GM18498 (cell line): ENCODE measurements at regions not wholly inside any gene's neighbourhood (a gene's known extent, or its start where the extent isn't known, plus 50 kb on each side); places are given as distances from the start of the nearest gene placed in this dataset.

Experiments used
- ATAC-seq: cut with Tn5 transposase; IDR thresholded peaks from one replicate; pipeline ENCODE4 v1.9.1; 2021; ENCODE audit warnings: mild to moderate bottlenecking, moderate library complexity; ENCODE audit not compliant: unreplicated experiment

- peak; percentile 74 for ATAC-seq
Measured at GRCh38 chr14:58812050-58812910, 174.5 kb downstream of the DACT1 start.

GRCh38 chr14:58813745-58814144, 176.0 kb downstream of the DACT1 start:
- ATAC-seq = no peak

GRCh38 chr14:58814466-58814865, 176.7 kb downstream of the DACT1 start:
- ATAC-seq = no peak

GRCh38 chr14:58815161-58815701, 177.5 kb downstream of the DACT1 start:
- ATAC-seq = no peak

GRCh38 chr14:58815794-58816193, 178.0 kb downstream of the DACT1 start:
- no peak for ATAC-seq

GRCh38 chr14:58816416-58817115, 178.8 kb downstream of the DACT1 start:
- ATAC-seq = no peak

GRCh38 chr14:58817846-58818245, 180.1 kb downstream of the DACT1 start:
- no peak for ATAC-seq

GRCh38 chr14:58820032-58820431, 182.3 kb downstream of the DACT1 start:
- ATAC-seq = no peak

- no peak for ATAC-seq
Measured at GRCh38 chr14:58821421-58821820, 183.7 kb downstream of the DACT1 start.

GRCh38 chr14:58822856-58823255, 185.1 kb downstream of the DACT1 start:
- ATAC-seq = no peak

- ATAC-seq = no peak
Measured at GRCh38 chr14:58823312-58823711, 185.6 kb downstream of the DACT1 start.

- no peak for ATAC-seq
Measured at GRCh38 chr14:58824106-58824505, 186.3 kb downstream of the DACT1 start.

- ATAC-seq = no peak
Measured at GRCh38 chr14:58824796-58825195, 187.0 kb downstream of the DACT1 start.

GRCh38 chr14:58825606-58826005, 187.8 kb downstream of the DACT1 start:
- ATAC-seq = no peak

- no peak for ATAC-seq
Measured at GRCh38 chr14:58826845-58827686, 189.3 kb downstream of the DACT1 start.

GRCh38 chr14:58828298-58828697, 190.5 kb downstream of the DACT1 start:
- ATAC-seq = no peak

- no peak for ATAC-seq
Measured at GRCh38 chr14:58829594-58829993, 191.8 kb downstream of the DACT1 start.

GRCh38 chr14:58830121-58830520, 192.4 kb downstream of the DACT1 start:
- no peak for ATAC-seq

GRCh38 chr14:58832095-58832521, 194.3 kb downstream of the DACT1 start:
- no peak for ATAC-seq

GRCh38 chr14:58833634-58834378, 196.0 kb downstream of the DACT1 start:
- ATAC-seq = no peak
